Fibroblast of lung (primary cell): ENCODE measurements at regions not wholly inside any gene's neighbourhood (a gene's known extent, or its start where the extent isn't known, plus 50 kb on each side); places are given as distances from the start of the nearest gene placed in this dataset.

Experiments used
- EZH2 ChIP-seq: IDR thresholded peaks from 2 replicates; pipeline ENCODE4 v1.5.1; 2012; ENCODE audit warnings: low read length, control low read depth, mild to moderate bottlenecking; ENCODE audit errors: missing control alignments
- TF ChIP-seq, protein P1 (sequence below), 2 donors: IDR thresholded peaks in 1 of 2; conservative IDR thresholded peaks in 1 of 2; 1 replicate in 1 of 2; 2 replicates in 1 of 2; pipeline ENCODE4 v1.5.1; 2011 to 2012; ENCODE audit warnings: low read length in 2 of 2, control low read depth in 1 of 2, inconsistent platforms in 1 of 2, low read depth in 1 of 2, mild to moderate bottlenecking in 1 of 2

DNA sequence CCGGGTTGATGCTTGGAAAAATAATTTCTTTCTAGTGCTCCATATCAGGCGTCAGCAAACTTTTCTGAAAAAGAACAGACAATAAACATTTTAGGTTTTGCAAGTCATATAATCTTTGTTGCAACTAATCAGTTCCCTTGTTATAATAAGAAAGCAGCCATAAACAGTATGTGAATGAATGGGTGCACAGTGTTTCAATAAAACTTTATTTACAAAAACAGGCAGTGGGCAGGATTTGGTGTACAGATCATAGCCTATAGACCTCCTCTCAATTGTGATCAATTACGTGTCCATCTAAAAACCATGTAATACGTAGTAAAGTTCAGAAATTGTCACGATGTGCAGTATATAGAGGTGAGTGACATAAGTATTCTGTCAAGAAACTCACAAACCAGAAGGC is 143.4 kb downstream of the AREG start:
- TF ChIP-seq, protein P1, sequence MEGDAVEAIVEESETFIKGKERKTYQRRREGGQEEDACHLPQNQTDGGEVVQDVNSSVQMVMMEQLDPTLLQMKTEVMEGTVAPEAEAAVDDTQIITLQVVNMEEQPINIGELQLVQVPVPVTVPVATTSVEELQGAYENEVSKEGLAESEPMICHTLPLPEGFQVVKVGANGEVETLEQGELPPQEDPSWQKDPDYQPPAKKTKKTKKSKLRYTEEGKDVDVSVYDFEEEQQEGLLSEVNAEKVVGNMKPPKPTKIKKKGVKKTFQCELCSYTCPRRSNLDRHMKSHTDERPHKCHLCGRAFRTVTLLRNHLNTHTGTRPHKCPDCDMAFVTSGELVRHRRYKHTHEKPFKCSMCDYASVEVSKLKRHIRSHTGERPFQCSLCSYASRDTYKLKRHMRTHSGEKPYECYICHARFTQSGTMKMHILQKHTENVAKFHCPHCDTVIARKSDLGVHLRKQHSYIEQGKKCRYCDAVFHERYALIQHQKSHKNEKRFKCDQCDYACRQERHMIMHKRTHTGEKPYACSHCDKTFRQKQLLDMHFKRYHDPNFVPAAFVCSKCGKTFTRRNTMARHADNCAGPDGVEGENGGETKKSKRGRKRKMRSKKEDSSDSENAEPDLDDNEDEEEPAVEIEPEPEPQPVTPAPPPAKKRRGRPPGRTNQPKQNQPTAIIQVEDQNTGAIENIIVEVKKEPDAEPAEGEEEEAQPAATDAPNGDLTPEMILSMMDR (conservative IDR thresholded peaks at IDR 0.05 in 1 of 2, IDR thresholded peaks at IDR 0.05 in 1 of 2; ENCODE audit: low read depth in 1 of 2, low read length in 2 of 2): no peak
- TF ChIP-seq EZH2: no peak
